Loucy (cell line): ENCODE measurements at regions not wholly inside any gene's neighbourhood (a gene's known extent, or its start where the extent isn't known, plus 50 kb on each side); places are given as distances from the start of the nearest gene placed in this dataset.

Source experiments
- H2AFZ ChIP-seq: fragments of 200-600 bp; sonication (generic); 2 replicates; pipeline ENCODE4 v1.6.0; 2016; ENCODE audit warnings: antibody characterized with exemption, mild to moderate bottlenecking, low read length, moderate library complexity
- H3F3A ChIP-seq: fragments of 200-600 bp; 2 replicates; pipeline ENCODE4 v1.6.0; 2016; ENCODE audit warnings: antibody characterized with exemption, low read depth, mild to moderate bottlenecking
- H3K27me3 ChIP-seq: fragments of 200-600 bp; sonication (generic); 2 replicates; pipeline ENCODE4 v1.6.1; 2014; ENCODE audit warnings: low read length, mild to moderate bottlenecking; ENCODE audit not compliant: insufficient read depth, poor library complexity, severe bottlenecking
- H3K36me3 ChIP-seq: fragments of 200-600 bp; sonication (generic); 2 replicates; pipeline ENCODE4 v1.6.1; 2016; ENCODE audit warnings: low read length; ENCODE audit not compliant: insufficient read depth
- H3K4me1 ChIP-seq: fragments of 200-600 bp; sonication (generic); 2 replicates; pipeline ENCODE4 v1.5.1; 2014; ENCODE audit warnings: low read length, mild to moderate bottlenecking; ENCODE audit not compliant: insufficient read depth, poor library complexity, severe bottlenecking
- H3K4me2 ChIP-seq: fragments of 200-600 bp; sonication (generic); 2 replicates; pipeline ENCODE4 v1.6.0; 2014; ENCODE audit warnings: antibody characterized with exemption, low read length, low read depth, mild to moderate bottlenecking; ENCODE audit not compliant: poor library complexity, severe bottlenecking
- H3K4me3 ChIP-seq: fragments of 200-600 bp; sonication (generic); 2 replicates; pipeline ENCODE4 v1.5.1; 2014; ENCODE audit warnings: low read length, mild to moderate bottlenecking, mixed read lengths; ENCODE audit not compliant: poor library complexity, severe bottlenecking
- H3K79me2 ChIP-seq: fragments of 200-600 bp; sonication (generic); 2 replicates; pipeline ENCODE4 v1.6.1; 2014; ENCODE audit warnings: low read length; ENCODE audit not compliant: insufficient read depth
- H3K9ac ChIP-seq: fragments of 200-600 bp; sonication (generic); 2 replicates; pipeline ENCODE4 v1.6.0; 2014; ENCODE audit warnings: mild to moderate bottlenecking, low read depth, low read length, moderate library complexity; ENCODE audit not compliant: poor library complexity, severe bottlenecking
- H3K9me2 ChIP-seq: fragments of 200-600 bp; sonication (generic); replicated peaks from 2 replicates; pipeline ENCODE4 v1.6.1; 2016; ENCODE audit warnings: low read depth, low read length, mixed read lengths
- H3K9me3 ChIP-seq: fragments of 200-600 bp; sonication (generic); 2 replicates; pipeline ENCODE4 v1.6.1; 2014; ENCODE audit warnings: mild to moderate bottlenecking, antibody characterized with exemption, low read length, low read depth; ENCODE audit not compliant: insufficient read depth
- H4K20me1 ChIP-seq: fragments of 200-600 bp; sonication (generic); 2 replicates; pipeline ENCODE4 v1.6.0; 2014; ENCODE audit warnings: antibody characterized with exemption, low read length, mild to moderate bottlenecking; ENCODE audit not compliant: insufficient read depth, poor library complexity, severe bottlenecking
- EZH2phosphoT487 ChIP-seq: fragments of 200-600 bp; IDR thresholded peaks from 2 replicates; pipeline ENCODE4 v1.6.1; 2018; ENCODE audit warnings: antibody characterized with exemption, mild to moderate bottlenecking, moderate library complexity, borderline replicate concordance
- TF ChIP-seq, protein P1 (sequence below): fragments of 200-600 bp; sonication (generic); conservative IDR thresholded peaks from 2 replicates; pipeline ENCODE4 v1.5.1; 2014; ENCODE audit warnings: mild to moderate bottlenecking, antibody characterized with exemption, low read length

DNA sequence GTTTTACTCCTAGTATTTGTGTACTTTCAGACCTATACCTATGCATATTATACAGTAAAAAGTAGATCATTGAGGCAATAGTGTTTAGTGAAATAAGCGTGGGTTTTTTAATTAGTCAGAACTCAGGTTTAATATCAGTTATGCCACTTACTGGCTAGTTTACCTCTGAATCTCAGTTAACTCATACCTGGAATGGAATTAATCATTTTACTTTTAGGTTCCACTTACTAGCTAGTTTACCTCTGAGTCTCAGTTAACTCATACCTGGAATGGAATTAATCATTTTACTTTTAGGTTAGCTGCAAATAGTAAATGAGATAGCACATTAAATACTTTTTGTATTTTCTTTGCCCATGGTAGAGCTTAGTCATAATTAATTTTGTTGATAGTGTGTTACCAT lies 475.7 kb downstream of the CCER1 start:
- H3K27me3 ChIP-seq = no peaks in the 10 kb centered on the region
- H3K4me1 ChIP-seq = no peaks in the 10 kb centered on the region
- no peaks in the 10 kb centered on the region for H3K36me3 ChIP-seq
- H3K79me2 ChIP-seq = no peaks in the 10 kb centered on the region
- H3K9me2 ChIP-seq = no peaks in the 10 kb centered on the region
- no peak overlapping the region for H3K4me3 ChIP-seq
- no peaks in the 10 kb centered on the region for H3F3A ChIP-seq
- H4K20me1 ChIP-seq = no peaks in the 10 kb centered on the region
- no peak overlapping the region for H3K9ac ChIP-seq
- H2AFZ ChIP-seq = no peak overlapping the region
- no peaks in the 10 kb centered on the region for H3K9me3 ChIP-seq
- no peak overlapping the region for H3K4me2 ChIP-seq
- TF ChIP-seq EZH2phosphoT487 = no peak
- TF ChIP-seq, protein P1, sequence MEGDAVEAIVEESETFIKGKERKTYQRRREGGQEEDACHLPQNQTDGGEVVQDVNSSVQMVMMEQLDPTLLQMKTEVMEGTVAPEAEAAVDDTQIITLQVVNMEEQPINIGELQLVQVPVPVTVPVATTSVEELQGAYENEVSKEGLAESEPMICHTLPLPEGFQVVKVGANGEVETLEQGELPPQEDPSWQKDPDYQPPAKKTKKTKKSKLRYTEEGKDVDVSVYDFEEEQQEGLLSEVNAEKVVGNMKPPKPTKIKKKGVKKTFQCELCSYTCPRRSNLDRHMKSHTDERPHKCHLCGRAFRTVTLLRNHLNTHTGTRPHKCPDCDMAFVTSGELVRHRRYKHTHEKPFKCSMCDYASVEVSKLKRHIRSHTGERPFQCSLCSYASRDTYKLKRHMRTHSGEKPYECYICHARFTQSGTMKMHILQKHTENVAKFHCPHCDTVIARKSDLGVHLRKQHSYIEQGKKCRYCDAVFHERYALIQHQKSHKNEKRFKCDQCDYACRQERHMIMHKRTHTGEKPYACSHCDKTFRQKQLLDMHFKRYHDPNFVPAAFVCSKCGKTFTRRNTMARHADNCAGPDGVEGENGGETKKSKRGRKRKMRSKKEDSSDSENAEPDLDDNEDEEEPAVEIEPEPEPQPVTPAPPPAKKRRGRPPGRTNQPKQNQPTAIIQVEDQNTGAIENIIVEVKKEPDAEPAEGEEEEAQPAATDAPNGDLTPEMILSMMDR = no peak

DNA sequence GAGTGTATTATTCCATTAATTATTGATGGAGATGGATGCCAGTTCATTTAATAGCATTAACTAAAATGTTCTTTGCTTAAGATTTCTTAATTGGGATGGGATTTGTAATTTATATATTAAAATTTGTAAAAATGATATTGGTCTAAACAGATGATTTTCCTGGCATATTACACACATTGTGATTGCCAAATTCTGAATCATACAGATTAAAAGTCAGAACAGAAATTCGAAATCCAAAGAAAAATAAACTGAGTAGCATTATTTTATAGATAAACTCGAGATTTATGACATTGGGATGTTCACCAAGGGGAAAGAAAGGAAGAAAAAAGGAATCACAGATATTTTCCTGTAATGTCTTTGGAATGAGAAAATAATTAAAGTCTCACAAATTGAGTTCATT lies 481.1 kb downstream of the CCER1 start:
- Histone ChIP-seq H3K4me2 (no peak overlapping the region), H3K36me3 (no peaks in the 10 kb centered on the region), H3K4me3 (no peak overlapping the region), H3K27me3 (no peaks in the 10 kb centered on the region), H3K9me2 (no peaks in the 10 kb centered on the region), H3F3A (no peaks in the 10 kb centered on the region), H3K9ac (no peak overlapping the region), H4K20me1 (no peaks in the 10 kb centered on the region), H3K4me1 (no peaks in the 10 kb centered on the region), H2AFZ (no peak overlapping the region), H3K79me2 (no peaks in the 10 kb centered on the region), H3K9me3 (no peaks in the 10 kb centered on the region)
- TF ChIP-seq, protein P1 = no peak

DNA sequence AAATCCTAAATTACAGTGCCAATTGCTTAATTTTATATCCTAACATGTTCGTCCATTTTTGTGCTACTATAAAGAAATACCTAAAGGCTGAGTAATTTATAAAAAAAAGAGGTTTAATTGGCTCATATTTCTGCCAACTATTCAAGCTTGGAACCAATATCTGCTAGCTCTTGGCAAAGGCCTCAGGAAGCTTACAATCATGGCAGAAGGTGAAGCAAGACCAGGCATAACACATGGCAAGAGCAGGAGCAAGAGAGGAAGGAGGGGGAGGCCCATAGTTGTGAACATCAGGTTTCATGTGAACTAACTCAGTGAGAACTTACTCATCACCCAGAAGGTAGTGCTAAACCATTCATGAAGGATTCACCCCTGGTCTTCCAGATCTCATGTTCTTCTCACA lies 494.3 kb downstream of the CCER1 start:
- H3K79me2 ChIP-seq = no peaks in the 10 kb centered on the region
- no peak overlapping the region for H3K9ac ChIP-seq
- no peak overlapping the region for H3K4me3 ChIP-seq
- H3K4me1 ChIP-seq = no peaks in the 10 kb centered on the region
- no peaks in the 10 kb centered on the region for H3K36me3 ChIP-seq
- no peak overlapping the region for H2AFZ ChIP-seq
- H3K9me3 ChIP-seq = no peaks in the 10 kb centered on the region
- no peak for TF ChIP-seq EZH2phosphoT487
- TF ChIP-seq, protein P1 = no peak
- no peaks in the 10 kb centered on the region for H3K9me2 ChIP-seq
- H3F3A ChIP-seq = no peaks in the 10 kb centered on the region
- H4K20me1 ChIP-seq = no peaks in the 10 kb centered on the region
- no peak overlapping the region for H3K4me2 ChIP-seq
- H3K27me3 ChIP-seq = no peaks in the 10 kb centered on the region
